ENCODE measurements at regions not wholly inside any gene's neighbourhood (a gene's known extent, or its start where the extent isn't known, plus 50 kb on each side); places are given as distances from the start of the nearest gene placed in this dataset.
"Not testable (repeated sequence)": the region's sequence is repeated elsewhere in the genome, so short reads cannot be mapped to it uniquely, and the experiment has no call there.

- no peak for DNase-seq
These were observed 107.3 kb downstream of the OR2B2 start for GRCh38 chr6:27804851-27805250.

- DNase-seq: no peak
These were observed 111.3 kb downstream of the OR2B2 start for GRCh38 chr6:27800731-27801373.

- DNase-seq: no peak
These were observed 114.2 kb downstream of the OR2B2 start for GRCh38 chr6:27797960-27798359.

- not testable (repeated sequence) for DNase-seq
These were observed 115.3 kb downstream of the OR2B2 start for GRCh38 chr6:27796736-27797481.

GRCh38 chr6:27795697-27796494, 116.3 kb downstream of the OR2B2 start:
- peak; percentile 89 for DNase-seq

GRCh38 chr6:27791182-27791943, 120.8 kb downstream of the OR2B2 start:
- DNase-seq: peak; percentile 66

- not testable (repeated sequence) for DNase-seq
These were observed 123.8 kb downstream of the OR2B2 start for GRCh38 chr6:27788376-27788775.

GRCh38 chr6:27786048-27786447, 126.1 kb downstream of the OR2B2 start:
- DNase-seq: no peak

GRCh38 chr6:27785294-27785693, 126.9 kb downstream of the OR2B2 start:
- DNase-seq: no peak

- DNase-seq: no peak
These were observed 129.4 kb downstream of the OR2B2 start for GRCh38 chr6:27782748-27783147.

- no peak for DNase-seq
These were observed 133.4 kb downstream of the OR2B2 start for GRCh38 chr6:27778625-27779417.

- DNase-seq: no peak
These were observed 134.4 kb downstream of the OR2B2 start for GRCh38 chr6:27777614-27778355.

- no peak for DNase-seq
These were observed 135.1 kb downstream of the OR2B2 start for GRCh38 chr6:27777126-27777525.

GRCh38 chr6:27776504-27776903, 135.7 kb downstream of the OR2B2 start:
- DNase-seq: no peak

- no peak for DNase-seq
These were observed 136.4 kb downstream of the OR2B2 start for GRCh38 chr6:27775796-27776184.

GRCh38 chr6:27775138-27775795, 136.9 kb downstream of the OR2B2 start:
- not testable (repeated sequence) for DNase-seq

- not testable (repeated sequence) for DNase-seq
These were observed 138.0 kb downstream of the OR2B2 start for GRCh38 chr6:27774264-27774600.

- not testable (repeated sequence) for DNase-seq
These were observed 138.5 kb downstream of the OR2B2 start for GRCh38 chr6:27773542-27774263.

GRCh38 chr6:27772261-27773001, 139.8 kb downstream of the OR2B2 start:
- peak; percentile 80 for DNase-seq
